ENCODE measurements at regions not wholly inside any gene's neighbourhood (a gene's known extent, or its start where the extent isn't known, plus 50 kb on each side); places are given as distances from the start of the nearest gene placed in this dataset.
"Not testable (repeated sequence)": the region's sequence is repeated elsewhere in the genome, so short reads cannot be mapped to it uniquely, and the experiment has no call there.

DNA sequence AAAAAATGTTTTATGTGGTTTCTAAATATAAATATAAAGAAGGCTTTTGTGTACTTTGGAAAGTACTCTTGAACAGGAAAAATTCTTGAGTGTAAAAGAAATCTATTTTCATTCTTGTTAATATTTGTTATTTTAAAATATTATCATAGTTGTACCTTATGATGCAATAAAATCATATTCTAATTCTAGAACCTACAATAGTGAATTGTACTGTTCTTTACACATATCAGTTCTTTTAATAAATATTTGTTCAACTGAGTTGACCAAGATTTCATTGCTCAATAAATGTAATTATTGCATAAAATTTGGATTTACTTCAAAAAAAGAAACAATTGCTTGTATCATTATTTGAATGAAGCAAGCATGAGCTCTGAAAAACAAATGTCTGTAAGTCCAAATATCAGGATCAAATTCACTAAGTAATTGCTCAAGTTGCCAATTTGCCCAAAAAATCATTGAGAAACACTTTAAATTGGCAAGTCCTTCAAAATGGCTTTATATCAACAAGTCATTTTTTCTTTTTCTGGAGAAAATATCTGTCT, 191.6 kb upstream of the SLC16A7 start:
- DNase-seq: no peak

DNA sequence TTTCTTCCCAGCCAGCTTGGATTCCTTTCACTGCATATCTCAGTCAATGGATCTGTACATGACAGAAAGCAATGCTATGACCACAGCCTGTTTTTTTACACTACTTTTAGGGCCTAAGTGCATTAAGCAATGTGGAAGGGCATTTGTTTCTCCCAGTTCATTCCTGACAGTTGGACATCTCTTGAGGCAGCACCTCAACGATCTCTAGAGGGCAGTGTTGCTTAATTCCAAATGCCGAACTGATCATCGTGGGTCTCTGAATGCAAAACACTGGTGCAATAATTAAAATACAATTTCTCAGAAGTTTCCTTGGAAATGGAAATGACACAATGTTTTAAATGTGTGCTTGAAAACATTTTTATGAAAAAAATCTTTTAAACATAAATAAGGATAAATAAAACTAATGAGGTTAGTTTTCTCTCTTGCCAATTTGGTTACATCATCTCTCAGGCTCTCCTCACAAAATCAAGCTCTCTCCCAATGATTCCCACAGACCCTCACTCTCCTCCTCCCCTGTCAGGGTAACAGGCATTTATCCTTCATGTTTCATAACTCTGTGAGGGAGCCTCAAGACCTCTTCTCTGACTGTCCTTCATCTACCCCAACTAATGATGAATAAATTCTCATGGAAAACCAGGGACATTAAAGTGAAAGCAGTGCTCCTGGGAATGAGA, 192.4 kb upstream of the SLC16A7 start:
- DNase-seq: peak in 2 of 5 donors; percentile 17 to 27

DNA sequence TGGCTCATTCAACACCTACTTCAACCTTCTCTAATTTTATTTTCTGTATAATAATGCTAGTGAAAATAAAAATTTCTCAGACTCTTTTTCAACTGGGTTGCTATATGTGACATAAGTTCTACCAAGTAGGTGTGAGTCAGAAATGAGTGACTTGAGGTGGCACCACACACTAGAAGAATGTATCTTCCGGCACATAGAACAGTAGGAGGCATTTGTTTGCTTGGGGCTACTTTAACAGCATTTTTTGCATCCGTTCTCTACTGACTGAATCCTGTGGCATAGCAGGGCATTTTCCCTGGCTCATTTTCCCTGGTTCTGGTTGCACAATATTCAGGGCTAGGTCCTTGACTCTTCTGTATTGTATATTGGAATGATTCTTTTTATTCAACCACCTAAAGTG, 194.0 kb upstream of the SLC16A7 start:
- DNase-seq: no peak

DNA sequence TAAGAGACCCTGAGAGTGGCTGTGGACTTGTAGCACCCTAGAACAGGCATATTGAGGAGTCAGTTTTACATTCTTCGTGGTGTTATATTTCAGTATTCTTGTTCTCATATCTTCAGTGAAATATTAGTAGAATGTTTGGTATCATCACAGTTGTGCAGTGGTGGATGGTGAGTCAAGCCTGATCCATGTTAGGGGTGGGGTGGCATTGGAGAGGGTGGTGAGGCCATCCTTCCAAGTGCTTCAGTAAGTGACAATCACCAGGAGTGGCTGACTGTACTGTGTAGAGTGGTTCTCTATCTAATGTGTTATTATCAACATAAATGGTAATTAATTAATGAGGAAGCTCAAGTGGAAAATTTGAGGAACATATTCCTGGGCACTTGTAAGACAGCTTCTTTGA, 197.7 kb upstream of the SLC16A7 start:
- DNase-seq: no peak

DNA sequence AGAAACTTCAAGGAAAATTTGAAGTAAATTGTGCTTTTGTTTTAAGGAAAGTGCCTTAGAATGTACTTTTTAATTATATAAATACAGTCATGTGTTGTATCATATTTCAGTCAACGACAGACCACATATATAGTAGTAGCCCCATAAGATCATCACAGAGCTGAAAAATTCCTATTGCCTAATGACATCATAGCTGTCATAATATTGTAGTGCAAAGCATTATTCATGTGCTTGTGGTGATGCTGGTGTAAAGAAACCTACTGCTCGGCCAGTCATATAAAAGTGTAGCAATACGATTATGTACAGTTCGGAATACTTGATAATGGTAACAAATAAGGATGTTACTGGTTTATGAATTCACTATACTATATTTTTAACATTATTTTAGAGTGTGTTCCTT, 198.9 kb upstream of the SLC16A7 start:
- no peak for DNase-seq

DNA sequence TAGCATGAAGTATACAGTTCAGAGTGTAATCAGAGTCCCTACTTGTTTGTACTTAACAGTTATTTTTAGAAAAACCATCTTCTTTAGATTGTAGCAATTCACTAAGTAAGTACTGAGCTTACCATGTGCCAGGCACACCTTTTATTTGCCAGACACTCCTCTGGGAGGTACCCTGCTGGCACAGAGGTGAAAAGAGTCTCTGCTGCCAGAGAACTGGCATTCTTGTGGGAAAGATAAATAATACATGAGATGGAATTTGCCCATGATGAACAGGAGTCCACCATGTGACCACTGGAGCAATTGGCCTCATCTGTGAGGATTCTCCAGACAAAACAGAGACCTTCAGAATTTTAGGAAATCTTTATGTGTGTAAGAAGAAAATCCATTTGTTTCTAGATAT, 199.3 kb upstream of the SLC16A7 start:
- no peak for DNase-seq

DNA sequence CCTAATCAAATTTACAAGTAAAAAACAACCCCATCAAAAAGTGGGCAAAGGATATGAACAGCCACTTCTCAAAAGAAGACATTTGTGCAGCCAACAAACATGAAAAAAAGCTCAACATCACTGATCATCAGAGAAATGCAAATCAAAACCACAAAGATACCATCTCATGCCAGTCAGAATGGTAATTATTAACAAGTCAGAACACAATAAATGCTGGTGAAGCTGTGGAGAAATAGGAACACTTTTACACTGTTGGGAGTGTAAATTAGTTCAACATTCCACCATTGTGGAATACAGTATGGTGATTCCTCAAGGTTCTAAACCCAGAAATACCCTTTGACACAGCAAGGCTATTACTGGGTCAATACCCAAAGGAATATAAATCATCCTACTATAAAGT, 200.5 kb upstream of the SLC16A7 start:
- DNase-seq: not testable (repeated sequence)

DNA sequence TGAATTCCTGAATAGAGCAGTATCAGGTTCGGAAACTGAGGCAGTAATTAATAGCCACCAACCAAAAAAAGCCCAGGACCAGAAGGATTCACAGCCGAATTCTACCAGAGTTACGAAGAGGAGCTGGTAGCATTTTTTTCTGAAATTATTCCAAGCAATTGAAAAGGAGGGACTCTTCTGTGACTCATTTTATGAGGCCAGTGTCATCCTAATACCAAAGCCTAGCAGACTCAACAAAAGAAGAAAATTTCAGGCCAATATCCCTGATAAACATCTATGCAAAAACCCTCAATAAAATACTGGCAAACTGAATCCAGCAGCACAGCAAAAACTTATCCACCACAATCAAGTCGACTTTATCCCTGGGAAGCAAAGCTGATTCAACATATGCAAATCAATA, 202.3 kb upstream of the SLC16A7 start:
- no peak for DNase-seq

DNA sequence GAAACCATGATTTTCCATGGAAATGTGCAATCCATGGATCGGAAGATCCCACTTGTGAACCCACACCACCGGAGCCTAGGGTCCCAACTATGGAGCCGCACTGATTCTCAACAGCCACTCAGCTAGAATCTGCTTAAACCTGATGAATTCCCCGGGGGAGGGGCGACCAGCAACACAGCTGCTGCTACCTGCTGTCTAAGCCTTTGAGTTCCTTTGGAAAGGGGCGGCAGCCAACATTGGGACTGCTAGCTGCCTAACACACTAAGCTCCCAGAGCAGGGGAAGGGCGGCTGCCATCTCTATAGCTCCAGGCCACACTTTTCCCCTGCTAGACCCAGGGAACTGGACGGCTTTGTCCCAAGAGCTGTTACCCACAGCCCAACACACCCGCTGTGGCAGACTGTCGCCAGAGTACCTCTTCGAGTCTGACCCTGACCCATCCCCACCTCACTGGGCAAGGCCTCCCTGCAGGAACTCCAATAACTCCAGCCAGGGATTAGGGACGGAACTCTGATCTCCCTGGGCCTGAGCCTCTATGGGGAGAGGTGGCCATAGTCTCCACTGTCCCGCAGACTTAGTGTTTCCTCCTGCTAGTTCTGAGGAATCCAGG, 205.8 kb upstream of the SLC16A7 start:
- DNase-seq: no peak

DNA sequence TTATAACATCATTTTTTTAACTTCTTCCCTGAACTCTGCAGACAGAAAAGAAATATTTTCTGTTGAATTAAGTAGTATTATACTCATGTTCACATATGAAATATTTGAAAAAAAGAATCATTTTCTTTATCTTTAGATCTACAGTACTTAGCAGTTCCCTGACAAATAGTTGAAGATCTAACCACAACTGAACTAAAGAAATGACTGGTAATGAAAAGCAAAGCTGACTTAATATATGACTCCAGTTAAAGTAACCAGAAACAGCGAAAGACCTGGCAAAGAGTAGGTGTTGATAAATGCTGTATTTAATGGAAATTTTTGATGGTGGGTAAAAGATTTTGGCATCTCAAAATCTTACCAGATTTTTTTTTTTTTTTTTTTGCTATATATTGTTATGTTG, 207.1 kb upstream of the SLC16A7 start:
- DNase-seq: no peak

DNA sequence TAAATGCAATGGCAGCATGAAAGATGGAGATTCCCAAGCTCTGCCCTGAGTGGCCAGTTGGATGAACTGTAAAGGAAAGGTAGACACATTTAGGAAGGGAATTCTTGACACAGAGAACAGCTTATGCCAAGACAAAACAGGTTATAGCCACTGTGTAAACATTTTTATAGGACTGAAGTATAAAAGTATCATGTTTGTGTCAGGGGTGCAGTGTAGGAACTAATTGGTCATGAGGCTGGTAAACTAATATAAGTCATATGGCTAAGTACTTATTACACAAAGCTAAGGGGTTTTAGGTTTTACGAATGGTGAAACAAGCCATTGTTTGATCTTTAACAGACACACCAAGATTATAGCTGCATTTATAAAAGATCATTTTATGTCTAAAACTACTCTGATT, 207.7 kb upstream of the SLC16A7 start:
- DNase-seq: no peak

DNA sequence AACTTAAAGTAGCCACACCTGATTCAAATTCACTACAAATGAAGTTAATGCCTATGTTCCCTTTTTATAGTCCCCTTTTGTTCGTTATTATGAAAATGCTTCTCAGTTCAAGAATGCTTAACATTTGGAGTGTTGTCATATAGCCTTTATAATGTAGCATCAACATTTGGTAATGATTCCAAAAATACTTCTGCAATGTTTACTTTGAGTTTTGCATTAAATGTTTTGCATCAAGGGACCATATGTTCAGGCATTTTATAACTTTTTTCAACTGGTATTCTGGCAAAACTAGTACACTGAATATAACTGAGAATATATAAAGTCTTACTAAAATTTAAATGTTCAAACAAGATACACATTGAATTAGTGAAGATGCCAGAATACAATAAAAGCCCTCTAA, 209.6 kb upstream of the SLC16A7 start:
- DNase-seq: no peak

DNA sequence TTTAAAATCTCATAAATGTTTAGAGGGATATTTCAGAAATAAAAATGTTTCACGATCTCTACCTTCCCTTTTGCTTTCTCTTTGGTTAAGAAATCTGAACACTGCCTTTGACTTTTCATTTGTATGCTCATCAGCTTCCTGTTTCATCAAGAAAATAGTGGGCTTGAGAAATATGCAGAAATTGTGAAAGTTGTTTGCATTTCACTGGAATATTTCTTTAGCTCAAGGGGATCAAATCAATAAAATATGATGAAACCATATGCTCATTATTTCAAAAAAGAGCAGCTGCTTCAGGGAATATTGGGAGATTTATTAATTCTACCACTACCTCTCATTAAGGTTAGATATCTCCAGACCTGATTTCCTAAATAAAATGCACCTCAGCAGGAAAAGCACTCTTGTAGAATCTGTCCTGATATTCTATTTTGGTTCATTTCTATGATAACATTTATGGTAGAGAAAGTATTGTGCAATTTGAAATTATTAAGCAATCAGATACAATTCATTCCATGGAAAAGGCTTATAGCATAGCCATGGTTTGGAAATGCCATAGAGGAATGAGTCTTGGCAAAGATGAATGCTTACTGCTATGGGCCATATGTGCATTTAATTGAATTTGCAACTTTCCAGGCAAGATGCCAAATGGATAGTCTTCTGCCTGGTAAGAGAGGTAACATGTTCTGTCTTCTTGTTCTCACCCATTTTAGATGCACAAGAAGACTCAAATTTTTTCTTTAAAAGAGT, 212.6 kb upstream of the SLC16A7 start:
- DNase-seq: no peak

DNA sequence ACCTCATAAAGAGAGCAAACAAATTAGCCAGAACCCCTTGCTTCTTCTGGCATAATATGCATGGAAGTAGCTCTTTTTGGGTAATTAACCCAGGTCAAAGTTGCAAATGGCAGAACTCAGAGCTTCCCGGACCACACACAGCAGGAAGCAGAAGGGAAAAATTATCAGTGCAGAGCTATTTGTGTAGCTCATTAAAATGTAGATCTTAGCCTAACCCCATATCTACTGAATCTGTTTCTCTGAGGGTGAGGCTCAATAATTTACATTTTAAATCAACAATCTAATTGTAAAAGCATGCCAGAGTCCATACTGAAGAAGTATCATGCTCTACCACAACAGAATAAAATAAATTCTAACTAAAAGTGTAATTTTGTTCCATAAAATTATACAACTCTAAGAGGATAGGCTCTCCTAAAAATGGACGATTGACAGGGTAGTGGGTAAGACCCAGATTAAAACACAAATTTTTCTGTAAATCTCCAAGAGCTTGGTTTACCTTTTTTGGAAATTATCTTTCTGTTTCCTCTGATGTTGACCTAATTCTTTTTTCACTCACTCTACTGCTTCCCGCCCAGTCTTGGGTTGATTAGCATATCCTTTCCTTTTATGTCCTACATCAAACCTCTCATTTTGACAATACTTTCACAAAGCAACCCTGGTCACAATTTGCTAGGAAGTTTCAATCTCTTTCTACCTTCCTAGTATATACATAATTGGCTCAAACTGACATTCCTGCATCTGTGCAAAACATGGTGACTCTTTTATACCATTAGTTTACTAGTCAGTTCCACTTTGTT, 213.3 kb upstream of the SLC16A7 start:
- no peak for DNase-seq

DNA sequence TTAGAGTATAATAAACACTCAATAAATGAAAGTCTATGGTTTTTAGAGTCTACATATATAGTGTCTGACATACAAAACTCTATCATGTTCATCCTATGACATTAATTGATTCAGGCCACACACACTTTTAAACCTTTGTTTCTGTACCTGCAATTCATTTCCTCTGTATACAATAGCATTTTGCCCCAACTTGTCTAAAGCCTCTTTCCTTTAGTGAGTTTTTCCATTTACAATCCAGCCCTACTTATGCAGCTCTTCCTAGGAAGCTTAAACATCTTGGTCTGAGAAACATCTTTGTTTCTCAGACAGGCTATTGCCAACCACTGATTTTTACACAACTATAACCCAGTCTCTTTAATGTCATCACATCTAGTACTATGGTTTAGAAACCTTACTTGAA, 214.7 kb upstream of the SLC16A7 start:
- DNase-seq: no peak

DNA sequence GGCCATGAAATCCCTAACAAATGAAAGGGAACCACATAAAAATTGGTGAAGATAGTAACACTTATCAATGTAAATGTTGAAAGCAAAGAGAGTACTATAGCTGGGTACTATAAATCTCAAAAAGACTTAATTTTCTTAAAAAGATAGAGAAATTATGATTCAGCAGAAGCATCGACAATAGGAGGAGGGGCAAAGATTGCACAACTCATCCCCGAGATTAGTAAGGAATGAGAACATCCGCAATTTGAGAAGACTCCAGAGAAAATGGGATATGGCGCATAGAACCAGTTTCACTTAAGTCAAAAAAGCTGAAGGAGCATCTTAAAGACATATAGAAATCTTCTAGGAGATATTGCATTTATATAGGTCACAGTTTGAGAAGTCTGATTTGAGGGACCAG, 220.2 kb upstream of the SLC16A7 start:
- DNase-seq: no peak

DNA sequence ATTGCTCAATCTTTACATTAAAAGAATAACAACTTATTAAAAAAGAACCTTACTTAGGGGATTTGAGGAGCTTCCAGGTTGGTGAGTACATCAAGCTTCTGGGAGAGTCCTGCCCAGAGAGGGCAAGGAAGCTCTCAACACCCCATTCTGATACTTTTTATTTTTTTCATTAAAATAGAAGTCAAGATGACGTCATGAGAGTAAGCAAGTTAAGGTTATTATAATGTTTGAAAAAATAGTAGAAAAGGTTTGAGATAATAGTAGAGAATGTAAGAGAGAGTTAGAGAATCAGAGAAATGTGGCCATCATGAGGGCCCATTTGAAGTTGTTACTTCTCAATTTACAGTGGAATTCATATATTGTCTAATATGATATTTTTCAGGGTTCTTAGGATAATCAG, 221.0 kb upstream of the SLC16A7 start:
- no peak for DNase-seq

DNA sequence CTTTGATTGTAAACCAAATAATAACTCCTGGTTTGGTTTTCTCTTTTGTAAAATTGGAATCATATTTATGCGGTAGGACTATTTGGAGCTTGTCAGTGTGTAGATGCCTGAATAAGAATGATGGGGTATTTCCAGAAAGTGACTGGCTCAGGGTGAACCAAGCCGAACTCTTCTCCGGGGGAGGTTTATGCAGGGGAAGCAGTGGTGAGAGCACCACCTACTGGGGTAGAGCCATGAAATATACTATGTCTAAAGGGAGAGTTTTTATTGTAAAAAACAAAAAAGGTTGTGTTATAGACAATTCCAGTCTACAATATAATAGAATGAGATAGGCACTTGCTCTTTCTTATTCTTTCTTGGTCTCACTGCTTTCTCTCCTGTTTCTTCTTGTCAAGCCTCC, 222.9 kb upstream of the SLC16A7 start:
- DNase-seq: no peak

DNA sequence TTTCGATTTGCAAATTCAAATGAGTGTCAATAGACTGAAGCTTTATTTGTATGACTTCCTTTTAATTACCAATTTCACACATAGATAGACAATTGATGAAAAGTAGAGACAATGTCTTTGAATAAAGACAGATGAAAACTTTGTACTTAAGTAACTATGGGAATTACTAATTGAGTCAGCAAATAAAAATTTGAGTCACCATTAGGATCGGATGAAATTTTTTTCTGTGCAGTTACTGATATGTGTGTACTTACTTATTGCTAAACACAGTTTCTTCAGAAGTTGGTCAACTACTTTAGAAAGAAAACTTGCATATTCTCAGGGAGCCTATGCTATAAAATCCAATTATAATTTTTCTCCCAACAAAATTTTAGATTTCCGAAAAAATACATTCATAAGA, 224.9 kb upstream of the SLC16A7 start:
- no peak for DNase-seq

DNA sequence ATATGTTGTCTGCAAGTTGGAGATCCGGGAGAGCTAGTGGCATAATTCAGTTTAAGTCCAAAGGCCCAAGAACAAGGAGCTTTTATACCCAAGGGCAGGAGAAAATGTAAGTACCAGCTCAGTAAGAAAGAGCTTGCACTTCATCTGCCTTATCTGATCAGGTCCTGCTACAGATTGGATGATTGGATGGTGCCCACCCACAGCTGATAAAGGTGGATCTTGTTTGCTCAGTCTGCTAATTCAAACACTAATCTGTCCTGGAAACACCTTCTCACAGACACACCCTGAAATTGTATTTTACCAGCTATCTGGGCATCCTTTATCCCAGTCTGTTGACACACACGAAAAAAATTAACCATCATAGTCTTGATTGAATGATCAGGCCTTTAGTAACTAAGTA, 230.7 kb upstream of the SLC16A7 start:
- no peak for DNase-seq

DNA sequence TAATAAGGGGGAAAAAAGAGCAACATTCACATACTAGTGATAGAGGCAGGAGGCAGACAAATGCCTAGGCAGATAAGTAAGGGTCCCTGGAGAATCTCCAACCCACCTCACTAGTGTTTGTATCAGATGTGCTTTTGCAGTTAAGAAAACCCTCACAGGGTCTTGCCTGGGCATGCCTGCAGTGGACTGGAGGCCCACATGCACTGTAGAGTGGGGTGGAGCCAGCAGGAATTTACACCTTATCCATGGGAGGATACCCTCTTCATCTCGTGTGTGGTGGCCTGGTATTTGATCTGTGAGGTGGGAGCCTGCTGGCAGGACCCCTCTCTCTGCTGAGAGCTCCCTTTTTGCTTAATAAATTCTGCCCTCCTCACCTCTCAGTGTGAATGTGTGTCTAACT, 238.0 kb upstream of the SLC16A7 start:
- no peak for DNase-seq

DNA sequence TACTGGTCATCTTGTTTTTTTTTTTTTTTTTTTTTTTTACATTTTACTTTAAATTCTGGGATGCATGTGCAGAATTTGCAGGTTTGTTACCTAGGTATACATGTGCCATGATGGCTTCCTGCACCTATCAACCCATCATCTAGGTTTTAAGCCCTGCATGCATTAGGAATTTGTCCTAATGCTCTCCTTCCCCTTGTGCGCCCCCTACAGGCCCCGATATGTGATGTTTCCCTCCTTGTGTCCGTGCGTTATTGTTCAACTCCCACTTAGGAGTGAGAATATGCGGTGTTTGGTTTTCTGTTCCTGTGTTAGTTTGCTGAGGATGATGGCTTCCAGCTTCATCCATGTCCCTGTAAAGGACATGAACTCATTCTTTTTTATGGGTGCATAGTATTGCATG, 249.6 kb upstream of the SLC16A7 start:
- not testable (repeated sequence) for DNase-seq

DNA sequence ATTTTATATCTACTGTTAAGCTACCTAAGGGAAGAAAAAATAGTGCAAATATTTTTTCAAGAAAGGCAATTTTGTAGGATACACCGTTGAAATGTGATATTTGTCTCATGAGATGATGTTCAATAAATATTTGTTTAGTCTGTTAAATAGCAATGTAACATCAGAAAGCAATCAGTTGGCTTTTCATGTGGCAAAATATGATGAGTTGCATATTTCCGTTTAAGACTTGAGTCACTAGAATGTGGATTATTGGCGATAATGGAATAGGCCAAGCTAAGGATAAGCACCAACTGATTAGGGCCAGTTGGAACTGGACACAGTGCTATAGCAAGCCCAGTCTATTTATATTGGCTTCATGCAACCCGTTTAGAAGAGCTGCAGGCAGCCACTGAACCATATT, 250.4 kb upstream of the SLC16A7 start:
- DNase-seq: no peak
